BLaER1 treated with 17β-estradiol and CSF1 and Interleukin-3, amounts not matched to agents 10 nM and 100 nM (cell line): ENCODE measurements at regions not wholly inside any gene's neighbourhood (a gene's known extent, or its start where the extent isn't known, plus 50 kb on each side); places are given as distances from the start of the nearest gene placed in this dataset.

Experiments
- H3K27ac ChIP-seq, 11 experiments: shearing (Covaris generic); formaldehyde crosslinking; 2 replicates each; pipeline ENCODE4 v1.8.1; 2022
- H3K27me3 ChIP-seq, 11 experiments: shearing (Covaris generic); formaldehyde crosslinking; 2 replicates each; pipeline ENCODE4 v1.8.1; 2022
- H3K36me3 ChIP-seq, 11 experiments: shearing (Covaris generic); formaldehyde crosslinking; 2 replicates each; pipeline ENCODE4 v1.8.1; 2022
- H3K4me1 ChIP-seq, 10 experiments: shearing (Covaris generic); formaldehyde crosslinking; 2 replicates each; pipeline ENCODE4 v1.8.1; 2022
- H3K4me2 ChIP-seq, 11 experiments: shearing (Covaris generic); formaldehyde crosslinking; 2 replicates each; pipeline ENCODE4 v1.8.1; 2022
- H3K4me3 ChIP-seq, 10 experiments: shearing (Covaris generic); formaldehyde crosslinking; 2 replicates each; pipeline ENCODE4 v1.8.1; 2022
- H3K9ac ChIP-seq, 11 experiments: shearing (Covaris generic); formaldehyde crosslinking; 2 replicates each; pipeline ENCODE4 v1.8.1; 2022
- H3K9me3 ChIP-seq, 11 experiments: shearing (Covaris generic); formaldehyde crosslinking; replicated peaks in 1 of 11; 2 replicates each; pipeline ENCODE4 v1.8.1; 2022
- H4K20me1 ChIP-seq, 11 experiments: shearing (Covaris generic); formaldehyde crosslinking; 2 replicates each; pipeline ENCODE4 v1.8.1; 2022
- Cebpa-rat ChIP-seq, 11 experiments: shearing (Covaris generic); IDR thresholded peaks; 2 replicates each; pipeline ENCODE4 v1.8.1; 2022

GRCh38 chr3:39000008-39000450 is 51.7 kb downstream of the SCN11A start:
- no peaks in the 10 kb centered on the region for H3K36me3 ChIP-seq
- no peaks in the 10 kb centered on the region for H3K4me1 ChIP-seq
- H3K9me3 ChIP-seq: no peaks in the 10 kb centered on the region
- H4K20me1 ChIP-seq: no peaks in the 10 kb centered on the region; a peak in 1 of 22 replicates
- H3K27ac ChIP-seq: no peak overlapping the region
- H3K4me3 ChIP-seq: no peak overlapping the region
- H3K9ac ChIP-seq: no peak overlapping the region
- no peak for TF ChIP-seq Cebpa-rat (IDR thresholded peaks at IDR 0.05)
- no peaks in the 10 kb centered on the region for H3K27me3 ChIP-seq
- H3K4me2 ChIP-seq: no peak overlapping the region

DNA sequence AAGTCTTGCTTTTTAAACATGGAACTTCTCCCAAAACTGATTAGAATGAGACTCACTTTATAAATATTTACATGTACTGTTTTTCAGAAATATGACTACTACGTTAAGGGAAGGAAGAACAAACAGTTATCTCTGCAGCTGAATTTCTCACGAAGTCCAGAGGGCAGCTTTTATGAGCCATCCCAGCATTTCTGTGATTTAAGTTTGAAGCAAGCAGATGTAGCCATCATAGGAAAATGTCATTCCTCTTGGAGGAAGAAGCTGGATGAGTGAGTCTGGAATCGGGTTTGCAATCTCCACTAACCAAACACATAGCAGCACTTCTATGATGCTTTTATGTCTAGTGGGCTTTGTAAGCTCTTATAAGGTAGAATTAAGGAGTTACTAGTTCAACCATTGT is 53.7 kb downstream of the SCN11A start:
- no peak for TF ChIP-seq Cebpa-rat (IDR thresholded peaks at IDR 0.05)
- no peaks in the 10 kb centered on the region for H3K36me3 ChIP-seq
- H3K9me3 ChIP-seq: no peaks in the 10 kb centered on the region
- no peaks in the 10 kb centered on the region for H3K4me1 ChIP-seq
- H3K4me3 ChIP-seq: no peak overlapping the region
- H3K9ac ChIP-seq: no peak overlapping the region
- no peak overlapping the region for H3K4me2 ChIP-seq
- no peaks in the 10 kb centered on the region; a peak in 1 of 22 replicates for H4K20me1 ChIP-seq
- no peaks in the 10 kb centered on the region for H3K27me3 ChIP-seq
- no peak overlapping the region for H3K27ac ChIP-seq

GRCh38 chr3:38996193-38996592 is 55.6 kb downstream of the SCN11A start:
- Histone ChIP-seq H3K4me1 (peaks cover 0 to 8% (median 0%) of the 10 kb centered on the region in 10 experiments; a peak in 3 of 20 replicates), H3K27me3 (no peaks in the 10 kb centered on the region), H3K36me3 (no peaks in the 10 kb centered on the region), H3K4me2 (no peak overlapping the region), H3K27ac (no peak overlapping the region), H4K20me1 (no peaks in the 10 kb centered on the region; a peak in 1 of 22 replicates), H3K9ac (no peak overlapping the region), H3K9me3 (no peaks in the 10 kb centered on the region), H3K4me3 (no peak overlapping the region)
- TF ChIP-seq Cebpa-rat (IDR thresholded peaks at IDR 0.05): no peak

- Histone ChIP-seq H3K4me3 (no peak overlapping the region), H3K9me3 (no peaks in the 10 kb centered on the region), H3K4me2 (no peak overlapping the region), H3K36me3 (no peaks in the 10 kb centered on the region), H3K9ac (no peak overlapping the region), H3K27ac (no peak overlapping the region), H4K20me1 (no peaks in the 10 kb centered on the region; a peak in 1 of 22 replicates), H3K27me3 (no peaks in the 10 kb centered on the region), H3K4me1 (peaks cover 0 to 8% (median 0%) of the 10 kb centered on the region in 10 experiments; a peak in 3 of 20 replicates)
- TF ChIP-seq Cebpa-rat (IDR thresholded peaks at IDR 0.05): no peak
Observed at GRCh38 chr3:38994251-38994650, 57.5 kb downstream of the SCN11A start.

DNA sequence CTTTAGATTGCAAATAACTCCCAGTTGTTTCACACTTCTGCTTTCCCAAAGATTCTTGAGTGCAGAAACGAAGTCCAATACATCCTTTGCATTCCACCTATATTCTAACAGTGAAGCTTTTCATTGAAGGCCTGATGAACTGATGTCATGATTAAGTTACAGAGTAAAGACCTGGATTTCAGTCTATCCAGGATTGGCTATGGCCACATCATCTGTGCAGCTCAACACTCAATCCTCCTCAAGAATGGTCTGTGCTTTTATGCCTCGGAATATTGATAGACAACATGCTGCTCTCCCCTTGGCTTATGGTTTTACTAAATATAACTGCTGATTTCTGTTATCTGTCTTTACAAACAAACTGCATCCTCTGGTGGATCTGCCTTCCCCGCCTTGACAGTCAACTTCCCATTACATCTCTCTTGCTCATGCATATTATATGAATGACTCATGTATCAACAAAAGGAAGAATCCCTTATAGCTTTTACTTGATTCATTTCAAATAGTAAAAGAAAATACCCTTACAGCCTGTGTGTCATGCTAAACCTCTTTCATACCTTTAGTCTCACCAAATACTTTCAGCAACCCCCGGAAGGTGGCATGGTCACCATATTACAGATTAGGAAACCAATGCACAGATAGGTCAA is 59.5 kb downstream of the SCN11A start:
- peaks cover 0 to 8% (median 0%) of the 10 kb centered on the region in 10 experiments; a peak in 3 of 20 replicates for H3K4me1 ChIP-seq
- no peaks in the 10 kb centered on the region for H3K27me3 ChIP-seq
- H3K9me3 ChIP-seq: no peaks in the 10 kb centered on the region

DNA sequence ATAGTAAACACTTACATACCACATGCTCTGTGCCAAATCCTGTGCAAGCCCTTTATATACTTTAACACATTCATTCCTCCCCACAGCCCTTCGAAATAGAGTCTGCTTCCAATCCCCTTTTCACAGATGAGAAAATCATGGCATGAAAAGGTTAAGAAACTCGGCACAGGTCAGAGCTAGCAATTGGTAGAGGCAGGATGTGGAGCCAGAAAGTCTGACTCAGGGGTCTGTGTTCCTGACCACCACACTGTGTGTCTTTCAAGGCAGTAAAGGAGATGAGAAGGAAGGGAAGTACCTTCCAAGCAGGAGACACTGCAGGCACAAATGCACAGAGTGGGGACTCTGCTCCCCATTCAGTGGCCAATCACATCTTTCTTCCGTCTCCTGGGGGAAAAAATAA is 61.1 kb downstream of the SCN11A start:
- no peak for TF ChIP-seq Cebpa-rat (IDR thresholded peaks at IDR 0.05)
- H4K20me1 ChIP-seq: no peaks in the 10 kb centered on the region; a peak in 1 of 22 replicates
- H3K9ac ChIP-seq: no peak overlapping the region
- no peak overlapping the region for H3K27ac ChIP-seq
- no peak overlapping the region for H3K4me3 ChIP-seq
- peaks cover 0 to 17% (median 0%) of the 10 kb centered on the region in 10 experiments; a peak in 4 of 20 replicates for H3K4me1 ChIP-seq
- no peaks in the 10 kb centered on the region for H3K27me3 ChIP-seq
- no peaks in the 10 kb centered on the region for H3K36me3 ChIP-seq
- no peak overlapping the region for H3K4me2 ChIP-seq
- no peaks in the 10 kb centered on the region for H3K9me3 ChIP-seq

More for the DNA sequence above, 59.5 kb downstream of the SCN11A start:
- Histone ChIP-seq H3K4me3 (no peak overlapping the region), H3K4me2 (peak overlapping the region in 1 of 11 experiments; percentile 26; a peak in 2 of 22 replicates), H3K36me3 (no peaks in the 10 kb centered on the region), H3K9ac (no peak overlapping the region), H4K20me1 (no peaks in the 10 kb centered on the region; a peak in 1 of 22 replicates), H3K27ac (no peak overlapping the region)
- TF ChIP-seq Cebpa-rat (IDR thresholded peaks at IDR 0.05): no peak

DNA sequence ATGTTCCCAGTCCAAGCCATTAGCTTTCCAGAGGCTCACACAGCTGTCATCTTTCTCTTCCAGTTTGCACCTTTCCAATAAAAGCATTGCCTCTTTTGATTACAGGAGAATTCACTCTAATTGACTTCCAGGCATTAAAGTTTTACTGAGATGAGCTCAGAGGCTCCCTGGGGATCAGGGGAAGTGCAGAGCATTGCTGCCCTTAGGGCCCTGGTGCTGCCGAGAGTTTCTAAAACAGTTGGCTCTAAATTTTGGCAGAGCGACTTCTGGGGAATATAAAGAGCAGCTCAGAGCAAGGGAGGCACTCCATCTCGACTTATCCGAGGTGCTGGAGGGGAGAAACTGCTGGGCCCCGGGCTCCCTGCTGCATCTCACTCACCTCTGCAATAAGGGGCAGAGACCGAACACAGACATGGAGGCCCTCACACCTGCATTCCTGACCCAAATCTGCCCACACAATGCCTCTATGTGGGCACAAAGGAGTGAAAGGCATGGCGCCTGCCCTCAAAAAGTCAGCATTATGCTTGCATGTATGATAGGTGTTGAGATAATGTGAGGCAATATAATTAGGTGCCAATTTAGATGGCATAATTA is 61.7 kb downstream of the SCN11A start:
- H3K27me3 ChIP-seq: no peaks in the 10 kb centered on the region
- TF ChIP-seq Cebpa-rat (IDR thresholded peaks at IDR 0.05): no peak

DNA sequence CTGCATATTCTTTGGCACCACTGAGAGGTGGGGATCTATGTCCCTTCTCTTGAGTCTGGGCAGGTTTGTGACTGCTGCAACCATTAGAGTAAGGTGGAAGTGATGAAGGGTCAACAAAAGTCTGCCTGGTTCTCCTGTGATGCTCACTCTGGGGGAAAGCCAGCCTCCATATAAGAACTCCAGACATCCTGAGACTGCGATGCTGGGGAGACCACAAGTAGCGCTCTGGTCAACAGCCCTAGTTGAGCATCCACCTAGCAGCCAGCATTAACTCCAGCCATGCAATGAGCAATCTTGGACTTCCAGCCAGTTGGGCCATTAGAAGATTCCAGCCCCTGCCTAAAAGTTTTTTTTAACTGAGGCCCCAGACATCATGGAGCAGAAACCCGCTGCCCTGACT is 62.8 kb downstream of the SCN11A start:
- Histone ChIP-seq H3K36me3 (no peaks in the 10 kb centered on the region), H3K4me3 (no peak overlapping the region), H4K20me1 (no peaks in the 10 kb centered on the region), H3K9me3 (no peaks in the 10 kb centered on the region), H3K27ac (no peak overlapping the region), H3K27me3 (no peaks in the 10 kb centered on the region), H3K4me1 (peaks cover 0 to 19% (median 0%) of the 10 kb centered on the region in 10 experiments; a peak in 4 of 20 replicates), H3K9ac (no peak overlapping the region), H3K4me2 (no peak overlapping the region)
- TF ChIP-seq Cebpa-rat (IDR thresholded peaks at IDR 0.05): no peak

More for the DNA sequence above, 61.7 kb downstream of the SCN11A start:
- Histone ChIP-seq H3K9ac (no peak overlapping the region), H3K4me3 (no peak overlapping the region), H4K20me1 (no peaks in the 10 kb centered on the region), H3K4me2 (no peak overlapping the region), H3K27ac (no peak overlapping the region), H3K9me3 (no peaks in the 10 kb centered on the region), H3K4me1 (peaks cover 0 to 19% (median 0%) of the 10 kb centered on the region in 10 experiments; a peak in 4 of 20 replicates), H3K36me3 (no peaks in the 10 kb centered on the region)

GRCh38 chr3:38987456-38987855 is 64.3 kb downstream of the SCN11A start:
- Histone ChIP-seq H3K9ac (no peak overlapping the region), H3K36me3 (no peaks in the 10 kb centered on the region), H3K27ac (no peak overlapping the region), H3K4me1 (peaks cover 0 to 15% (median 0%) of the 10 kb centered on the region in 10 experiments; a peak in 4 of 20 replicates), H4K20me1 (no peaks in the 10 kb centered on the region), H3K4me3 (no peak overlapping the region), H3K9me3 (no peaks in the 10 kb centered on the region), H3K4me2 (no peak overlapping the region), H3K27me3 (no peaks in the 10 kb centered on the region)
- no peak for TF ChIP-seq Cebpa-rat (IDR thresholded peaks at IDR 0.05)
